ENCODE measurements at regions not wholly inside any gene's neighbourhood (a gene's known extent, or its start where the extent isn't known, plus 50 kb on each side); places are given as distances from the start of the nearest gene placed in this dataset.

DNA sequence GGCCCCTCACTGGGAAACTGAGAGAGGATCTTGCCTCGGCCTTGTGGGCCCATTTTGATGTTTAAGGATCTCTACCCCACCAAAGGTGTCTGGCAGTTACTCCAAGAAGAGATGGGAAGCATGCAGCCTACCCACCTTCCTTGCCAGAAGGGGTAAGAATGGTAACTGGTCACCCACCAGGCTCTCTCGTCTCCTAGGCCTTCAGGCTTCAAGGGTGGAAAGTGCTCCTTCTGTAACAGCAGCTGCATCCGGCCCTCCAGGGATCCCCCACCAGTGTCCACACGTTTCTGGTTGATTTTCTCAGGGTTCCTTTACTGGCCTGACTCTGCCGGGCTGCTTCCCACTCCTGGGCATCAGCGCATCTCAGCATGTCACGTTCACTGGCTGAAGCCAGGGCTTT, 204.4 kb upstream of the IRX1 start:
- DNase-seq (no peak), ATAC-seq (no peak)
- no peaks in the 10 kb centered on the region for H3K9me3 ChIP-seq
- H3K4me1 ChIP-seq, result peaks cover 5 to 14% of the 10 kb centered on the region in 2 donors
- intact Hi-C loops (cut with DNase I; ENCODE audit: low total_unique reads) (no loop called here), in situ Hi-C loops (cut with MboI; ENCODE audit: low sequenced_read_pairs in 4 of 4) (no loop called here)
- no peak overlapping the region for H3K4me3 ChIP-seq
- no peak overlapping the region for H3K27ac ChIP-seq
- H3K27me3 ChIP-seq, result no peaks in the 10 kb centered on the region
- TF ChIP-seq, protein P1, sequence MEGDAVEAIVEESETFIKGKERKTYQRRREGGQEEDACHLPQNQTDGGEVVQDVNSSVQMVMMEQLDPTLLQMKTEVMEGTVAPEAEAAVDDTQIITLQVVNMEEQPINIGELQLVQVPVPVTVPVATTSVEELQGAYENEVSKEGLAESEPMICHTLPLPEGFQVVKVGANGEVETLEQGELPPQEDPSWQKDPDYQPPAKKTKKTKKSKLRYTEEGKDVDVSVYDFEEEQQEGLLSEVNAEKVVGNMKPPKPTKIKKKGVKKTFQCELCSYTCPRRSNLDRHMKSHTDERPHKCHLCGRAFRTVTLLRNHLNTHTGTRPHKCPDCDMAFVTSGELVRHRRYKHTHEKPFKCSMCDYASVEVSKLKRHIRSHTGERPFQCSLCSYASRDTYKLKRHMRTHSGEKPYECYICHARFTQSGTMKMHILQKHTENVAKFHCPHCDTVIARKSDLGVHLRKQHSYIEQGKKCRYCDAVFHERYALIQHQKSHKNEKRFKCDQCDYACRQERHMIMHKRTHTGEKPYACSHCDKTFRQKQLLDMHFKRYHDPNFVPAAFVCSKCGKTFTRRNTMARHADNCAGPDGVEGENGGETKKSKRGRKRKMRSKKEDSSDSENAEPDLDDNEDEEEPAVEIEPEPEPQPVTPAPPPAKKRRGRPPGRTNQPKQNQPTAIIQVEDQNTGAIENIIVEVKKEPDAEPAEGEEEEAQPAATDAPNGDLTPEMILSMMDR (IDR thresholded peaks at IDR 0.05 in 4 of 5, conservative IDR thresholded peaks at IDR 0.05 in 1 of 5), result no peak
- TF ChIP-seq POLR2A (IDR thresholded peaks at IDR 0.05), result no peak
- H3K36me3 ChIP-seq, result no peaks in the 10 kb centered on the region

DNA sequence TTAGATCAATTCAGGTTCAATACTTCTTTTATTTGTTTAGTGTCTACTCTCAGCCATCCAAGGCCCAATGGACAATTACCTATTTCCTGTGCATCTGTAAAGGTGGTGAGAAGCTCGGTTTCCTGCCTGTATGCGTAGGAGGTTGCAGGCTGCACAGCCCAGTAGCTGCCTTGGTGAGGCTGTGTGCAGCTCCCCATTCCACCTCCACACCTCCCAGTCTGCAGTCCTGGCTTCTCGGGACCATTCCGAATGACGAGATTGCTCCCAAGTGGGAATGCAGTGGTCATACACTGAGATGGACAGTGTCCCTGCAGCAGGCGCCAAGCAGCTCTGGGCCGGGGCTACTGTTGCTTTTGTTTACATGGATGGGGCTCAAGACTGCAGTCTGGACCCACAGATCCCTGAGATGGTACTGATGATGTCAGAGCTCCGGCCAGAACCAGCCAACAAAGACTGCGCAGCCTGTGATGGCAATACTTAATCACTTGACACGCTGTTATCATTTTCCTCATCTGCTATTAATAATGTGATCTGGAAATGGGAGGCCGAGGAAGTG, 206.1 kb upstream of the IRX1 start:
- Histone ChIP-seq H3K4me1 (peaks cover 0 to 3% of the 10 kb centered on the region in 2 donors), H3K9me3 (no peaks in the 10 kb centered on the region), H3K27ac (no peak overlapping the region), H3K4me3 (no peak overlapping the region), H3K36me3 (no peaks in the 10 kb centered on the region), H3K27me3 (no peaks in the 10 kb centered on the region)
- ATAC-seq (no peak), DNase-seq (no peak)
- in situ Hi-C loops (cut with MboI; ENCODE audit: low sequenced_read_pairs in 4 of 4) (no loop called here), intact Hi-C loops (cut with DNase I; ENCODE audit: low total_unique reads) (no loop called here)
- TF ChIP-seq, protein P1 (IDR thresholded peaks at IDR 0.05 in 4 of 5, conservative IDR thresholded peaks at IDR 0.05 in 1 of 5), result no peak
- TF ChIP-seq POLR2A (IDR thresholded peaks at IDR 0.05), result no peak

DNA sequence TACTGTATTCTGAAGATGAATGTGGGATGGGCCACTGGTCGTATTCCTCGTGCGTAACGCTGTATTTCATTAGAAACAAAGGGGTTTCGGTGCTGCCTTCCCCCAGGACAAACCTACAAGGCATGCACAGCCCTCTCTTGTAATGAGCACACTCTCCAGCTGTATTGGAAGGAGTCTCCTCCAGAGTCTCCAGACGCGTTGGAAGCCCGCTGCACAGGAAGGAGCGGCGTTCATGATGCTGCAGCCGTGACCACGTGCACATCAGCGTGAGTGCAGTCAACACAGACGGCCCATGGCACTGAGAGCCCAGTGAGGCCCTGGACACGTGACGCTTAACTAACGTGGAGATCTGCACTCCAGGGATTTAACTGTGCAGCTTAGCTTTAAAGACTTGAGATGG, 209.0 kb upstream of the IRX1 start:
- TF ChIP-seq POLR2A (IDR thresholded peaks at IDR 0.05), result no peak
- TF ChIP-seq, protein P1 (IDR thresholded peaks at IDR 0.05 in 4 of 5, conservative IDR thresholded peaks at IDR 0.05 in 1 of 5), result no peak
- DNase-seq (no peak), ATAC-seq (no peak)
- Histone ChIP-seq H3K27me3 (no peaks in the 10 kb centered on the region), H3K4me1 (no peaks in the 10 kb centered on the region), H3K9me3 (no peaks in the 10 kb centered on the region), H3K27ac (no peak overlapping the region), H3K36me3 (no peaks in the 10 kb centered on the region), H3K4me3 (no peak overlapping the region)
- intact Hi-C loops (cut with DNase I; ENCODE audit: low total_unique reads) (no loop called here), in situ Hi-C loops (cut with MboI; ENCODE audit: low sequenced_read_pairs in 4 of 4) (no loop called here)

DNA sequence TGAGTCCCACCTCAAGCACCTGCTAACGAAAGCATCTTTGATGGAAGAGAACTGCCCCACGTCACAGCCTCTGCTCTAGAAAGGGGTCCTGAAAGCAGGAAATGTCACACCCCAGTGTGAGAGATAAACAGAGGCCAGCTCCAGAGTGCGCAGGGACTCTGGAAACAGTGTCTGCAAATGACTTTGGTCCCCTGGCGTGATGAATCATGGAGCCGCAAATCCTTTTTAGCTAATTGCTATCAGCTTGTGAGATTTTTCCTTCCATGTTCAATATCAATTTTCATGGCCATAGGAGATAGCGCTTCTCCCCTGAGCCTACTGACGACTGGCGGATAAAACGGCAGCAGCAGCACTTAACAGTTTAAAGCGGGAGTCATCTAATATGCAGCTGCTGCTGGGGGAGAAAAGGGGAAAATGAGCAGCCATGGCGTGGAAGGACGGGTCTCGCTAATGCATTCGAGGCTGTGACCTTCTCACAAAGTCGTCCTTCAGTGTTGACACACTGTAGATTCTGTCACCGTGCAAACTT, 209.6 kb upstream of the IRX1 start:
- Histone ChIP-seq H3K4me1 (no peaks in the 10 kb centered on the region), H3K9me3 (no peaks in the 10 kb centered on the region), H3K4me3 (no peak overlapping the region), H3K36me3 (no peaks in the 10 kb centered on the region), H3K27ac (no peak overlapping the region), H3K27me3 (no peaks in the 10 kb centered on the region)
- intact Hi-C loops (cut with DNase I; ENCODE audit: low total_unique reads) (no loop called here), in situ Hi-C loops (cut with MboI; ENCODE audit: low sequenced_read_pairs in 4 of 4) (no loop called here)
- no peak for ATAC-seq
- no peak for TF ChIP-seq POLR2A (IDR thresholded peaks at IDR 0.05)
- TF ChIP-seq, protein P1 (IDR thresholded peaks at IDR 0.05 in 4 of 5, conservative IDR thresholded peaks at IDR 0.05 in 1 of 5), result no peak
- DNase-seq, result no peak

DNA sequence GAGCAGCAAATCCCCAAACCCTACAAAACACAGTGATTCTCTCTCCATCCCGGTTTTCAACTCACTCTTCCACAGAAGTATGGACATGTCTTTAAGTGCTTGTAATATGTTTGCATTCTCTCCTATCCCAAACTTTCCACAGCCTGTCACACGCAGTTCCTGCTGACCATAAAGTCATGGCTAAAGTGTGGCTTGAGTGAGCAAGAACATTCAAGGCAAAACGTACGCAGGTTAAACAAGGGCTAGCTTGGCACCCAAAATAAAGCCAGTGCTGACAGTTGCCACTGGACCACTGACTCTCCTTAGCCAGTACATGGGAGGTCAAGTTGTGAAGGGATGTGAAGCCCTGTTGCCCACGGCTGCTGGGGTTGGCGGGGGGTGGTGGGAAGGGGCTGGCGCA, 211.1 kb upstream of the IRX1 start:
- H3K36me3 ChIP-seq, result no peaks in the 10 kb centered on the region
- H3K27me3 ChIP-seq, result no peaks in the 10 kb centered on the region
- H3K4me1 ChIP-seq, result no peaks in the 10 kb centered on the region
- no peaks in the 10 kb centered on the region for H3K9me3 ChIP-seq
- intact Hi-C loops (cut with DNase I; ENCODE audit: low total_unique reads), result no loop called here
- no peak overlapping the region for H3K4me3 ChIP-seq
- in situ Hi-C loops (cut with MboI; ENCODE audit: low sequenced_read_pairs in 4 of 4), result no loop called here
- DNase-seq (no peak), ATAC-seq (no peak)
- H3K27ac ChIP-seq, result no peak overlapping the region
- TF ChIP-seq, protein P1 (IDR thresholded peaks at IDR 0.05 in 4 of 5, conservative IDR thresholded peaks at IDR 0.05 in 1 of 5), result no peak
- TF ChIP-seq POLR2A (IDR thresholded peaks at IDR 0.05), result no peak
